Naive B cell (primary cell): ENCODE measurements at regions not wholly inside any gene's neighbourhood (a gene's known extent, or its start where the extent isn't known, plus 50 kb on each side); places are given as distances from the start of the nearest gene placed in this dataset.

ENCODE experiments used
- ATAC-seq, 2 donors: fragments of 150-1000 bp; cut with Tn5 transposase; 2 replicates each; pipeline ENCODE4 v1.10.0; 2021; ENCODE audit warnings: low read depth in 2 of 2, mild to moderate bottlenecking in 2 of 2, moderate library complexity in 2 of 2
- DNase-seq: peaks from one replicate; pipeline ENCODE4 v3.0.0; 2022
- H3K27ac Mint-ChIP-seq, 6 donors: one replicate each; pipeline ENCODE4 v1.8.0; 2020 to 2022; ENCODE audit warnings: mild to moderate bottlenecking in 6 of 6, mixed read lengths in 6 of 6, moderate library complexity in 5 of 6, inconsistent platforms in 2 of 6
- H3K27me3 Mint-ChIP-seq, 3 donors: one replicate each; pipeline ENCODE4 v1.8.0; 2021 to 2022; ENCODE audit warnings: mixed read lengths in 3 of 3, mild to moderate bottlenecking in 1 of 3
- H3K36me3 Mint-ChIP-seq, 2 donors: one replicate each; pipeline ENCODE4 v1.8.0; 2020 to 2022; ENCODE audit warnings: mixed read lengths in 2 of 2, inconsistent platforms in 1 of 2, mild to moderate bottlenecking in 1 of 2
- H3K4me1 Mint-ChIP-seq, 3 donors: one replicate each; pipeline ENCODE4 v1.8.0; 2020 to 2022; ENCODE audit warnings: mixed read lengths in 3 of 3, inconsistent platforms in 1 of 3, mild to moderate bottlenecking in 1 of 3, moderate library complexity in 1 of 3
- H3K4me3 Mint-ChIP-seq, 8 donors: one replicate each; pipeline ENCODE4 v1.8.0; 2020 to 2022; ENCODE audit warnings: mild to moderate bottlenecking in 8 of 8, mixed read lengths in 8 of 8, moderate library complexity in 8 of 8, inconsistent platforms in 2 of 8
- H3K9me3 Mint-ChIP-seq, 7 donors: one replicate each; pipeline ENCODE4 v1.8.0; 2020 to 2022; ENCODE audit warnings: mixed read lengths in 7 of 7, mild to moderate bottlenecking in 5 of 7, inconsistent platforms in 2 of 7, moderate library complexity in 1 of 7

DNA sequence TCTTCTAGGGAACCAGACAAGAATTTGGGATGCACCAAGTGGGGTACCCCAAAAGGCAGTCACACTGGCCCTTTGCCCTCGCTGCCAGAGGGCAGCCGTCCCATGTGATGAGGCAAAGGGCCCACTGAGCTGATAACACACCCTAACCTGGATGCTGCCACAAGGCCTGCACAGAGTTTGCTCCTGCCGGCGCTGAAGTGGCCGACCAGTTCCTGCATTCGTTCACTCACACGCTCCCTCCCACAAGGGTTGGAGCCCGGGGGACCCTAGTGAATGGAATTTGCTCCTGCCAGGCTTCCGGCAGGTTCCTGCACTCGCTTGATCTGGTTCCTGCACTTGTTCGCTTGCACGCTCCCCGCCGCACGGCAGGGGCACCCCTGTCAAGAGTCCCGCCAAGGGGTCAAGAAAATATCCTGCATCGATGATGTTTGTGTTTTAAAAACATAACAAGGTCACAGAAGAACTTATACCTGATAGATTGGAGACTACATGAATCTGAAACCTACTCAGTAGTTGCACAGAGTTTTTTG, 296.4 kb upstream of the VCX start:
- Mint-ChIP-seq H3K27me3 (no peaks in the 10 kb centered on the region), H3K9me3 (peaks cover 0 to 17% (median 3%) of the 10 kb centered on the region in 7 donors), H3K4me3 (no peak overlapping the region), H3K36me3 (no peaks in the 10 kb centered on the region), H3K4me1 (no peaks in the 10 kb centered on the region), H3K27ac (no peak overlapping the region)
- ATAC-seq, result no peak
- DNase-seq, result no peak

DNA sequence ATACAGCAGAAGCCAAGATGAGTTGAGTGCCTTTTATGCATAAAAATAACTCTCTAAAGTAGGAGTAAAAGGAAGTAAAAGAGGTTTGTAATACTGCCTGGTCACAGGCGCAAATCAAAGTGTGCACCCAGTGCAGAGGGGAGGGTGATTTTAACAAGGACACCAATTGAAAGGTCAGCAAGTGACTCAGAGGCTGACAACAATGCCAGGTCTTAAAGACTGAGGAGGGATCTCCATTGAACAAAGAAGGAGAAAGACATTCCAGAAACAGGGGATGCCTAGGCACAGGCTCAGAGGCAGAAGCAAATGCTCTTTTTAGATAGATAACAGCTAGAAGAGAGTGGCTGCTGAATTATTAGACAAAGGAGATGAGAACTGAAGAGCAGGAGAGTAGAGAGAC, 297.4 kb upstream of the VCX start:
- peak overlapping the region in 1 of 8 donors; percentile 4 for H3K4me3 Mint-ChIP-seq
- no peak for DNase-seq
- no peaks in the 10 kb centered on the region for H3K27me3 Mint-ChIP-seq
- H3K36me3 Mint-ChIP-seq, result no peaks in the 10 kb centered on the region
- H3K27ac Mint-ChIP-seq, result peak overlapping the region in 1 of 6 donors; percentile 9
- H3K4me1 Mint-ChIP-seq, result no peaks in the 10 kb centered on the region
- H3K9me3 Mint-ChIP-seq, result peaks cover 4 to 25% (median 6%) of the 10 kb centered on the region in 7 donors
- ATAC-seq, result no peak

DNA sequence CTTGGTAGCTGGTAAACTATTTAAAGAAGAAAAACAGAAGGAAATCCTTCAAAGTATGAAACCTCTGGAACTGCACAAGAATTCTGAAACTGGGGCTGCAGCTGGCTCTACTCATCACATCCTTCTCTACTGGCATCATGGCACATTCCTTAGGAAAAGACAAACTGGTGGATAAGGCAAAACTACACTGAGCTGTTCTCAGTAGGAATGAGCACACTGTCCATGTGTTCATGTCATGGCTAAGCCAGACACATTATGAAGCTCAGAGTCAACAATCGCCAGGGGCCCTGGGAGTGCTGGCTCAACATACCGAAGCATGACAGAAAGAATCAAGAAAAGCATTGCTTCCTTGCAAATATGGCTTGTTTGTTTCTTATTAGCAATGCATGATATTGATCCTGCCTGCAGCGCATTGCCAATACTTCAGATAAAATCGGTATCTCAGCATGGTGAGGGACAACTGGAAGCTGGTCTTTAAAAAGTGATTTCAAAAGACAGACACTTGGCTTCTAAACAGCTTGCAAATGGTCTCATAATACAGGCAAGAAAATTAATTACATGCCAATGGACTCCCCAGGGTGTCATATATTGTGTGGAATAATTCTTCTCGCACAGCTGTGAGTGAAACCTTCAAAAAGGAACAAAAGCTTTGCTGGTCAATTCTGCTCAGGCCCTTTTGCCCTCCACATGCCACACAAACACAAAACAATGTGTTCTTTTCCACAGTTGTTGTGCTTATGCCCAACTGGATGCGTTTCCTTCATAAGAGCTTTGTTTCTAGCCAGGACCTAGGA, 300.2 kb upstream of the VCX start:
- no peaks in the 10 kb centered on the region for H3K36me3 Mint-ChIP-seq
- no peak overlapping the region for H3K4me3 Mint-ChIP-seq
- DNase-seq, result no peak
- H3K9me3 Mint-ChIP-seq, result peaks cover 6 to 37% (median 7%) of the 10 kb centered on the region in 7 donors
- peak overlapping the region in 1 of 6 donors; percentile 33 for H3K27ac Mint-ChIP-seq
- no peaks in the 10 kb centered on the region for H3K27me3 Mint-ChIP-seq
- no peak for ATAC-seq
- no peaks in the 10 kb centered on the region for H3K4me1 Mint-ChIP-seq

- no peaks in the 10 kb centered on the region for H3K4me1 Mint-ChIP-seq
- peaks cover 7 to 23% (median 14%) of the 10 kb centered on the region in 7 donors for H3K9me3 Mint-ChIP-seq
- H3K36me3 Mint-ChIP-seq, result no peaks in the 10 kb centered on the region
- DNase-seq (no peak), ATAC-seq (no peak)
- no peak overlapping the region for H3K4me3 Mint-ChIP-seq
- no peak overlapping the region for H3K27ac Mint-ChIP-seq
- no peaks in the 10 kb centered on the region for H3K27me3 Mint-ChIP-seq
These were observed 320.1 kb upstream of the VCX start for GRCh38 chrX:7522860-7523259.

DNA sequence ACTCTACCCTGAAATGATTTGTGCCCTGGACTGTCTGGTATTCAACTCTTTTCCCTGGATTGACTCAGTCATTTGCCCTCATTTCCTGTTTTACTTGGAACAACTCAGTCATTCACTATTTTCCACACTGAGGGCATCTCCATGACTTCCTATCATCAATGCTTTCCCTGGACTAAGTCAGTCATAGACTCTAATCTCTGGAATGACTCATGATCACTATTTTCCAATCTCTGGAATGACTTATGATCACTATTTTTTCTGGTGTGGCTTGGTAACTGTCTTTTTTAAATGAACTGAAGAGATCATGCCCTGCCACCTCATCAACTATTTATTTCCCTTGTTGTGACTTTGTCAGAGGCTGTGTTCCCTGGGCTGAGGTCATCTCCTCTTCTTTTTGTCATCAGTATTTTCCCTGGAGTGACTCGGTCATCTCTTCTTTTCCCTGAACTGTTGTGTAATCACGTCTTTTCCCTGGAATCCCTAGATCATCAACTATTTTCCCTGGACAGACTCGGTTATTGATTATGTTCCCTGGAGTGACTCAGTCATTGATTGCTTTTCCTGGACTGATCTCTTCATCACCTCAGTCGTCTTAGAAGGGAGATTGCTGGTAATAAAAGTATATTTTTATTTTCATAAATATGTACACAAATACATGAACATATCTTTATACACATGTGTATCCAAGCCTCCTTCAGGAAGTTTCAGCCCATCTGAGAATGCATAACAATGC, 327.1 kb upstream of the VCX start:
- H3K4me1 Mint-ChIP-seq, result no peaks in the 10 kb centered on the region
- DNase-seq (no peak), ATAC-seq (no peak)
- H3K9me3 Mint-ChIP-seq, result peaks cover 0 to 12% (median 2%) of the 10 kb centered on the region in 7 donors
- H3K27me3 Mint-ChIP-seq, result peaks cover 0 to 4% (median 0%) of the 10 kb centered on the region in 3 donors
- H3K27ac Mint-ChIP-seq, result no peak overlapping the region
- peaks cover 0 to 9% of the 10 kb centered on the region in 2 donors for H3K36me3 Mint-ChIP-seq
- H3K4me3 Mint-ChIP-seq, result no peak overlapping the region

GRCh38 chrX:7514871-7515599, 327.9 kb upstream of the VCX start:
- Mint-ChIP-seq H3K4me1 (no peaks in the 10 kb centered on the region), H3K4me3 (no peak overlapping the region), H3K36me3 (peaks cover 0 to 9% of the 10 kb centered on the region in 2 donors), H3K27ac (no peak overlapping the region), H3K9me3 (peaks cover 0 to 12% (median 2%) of the 10 kb centered on the region in 7 donors), H3K27me3 (peaks cover 0 to 4% (median 0%) of the 10 kb centered on the region in 3 donors)
- ATAC-seq (no peak), DNase-seq (no peak)

- no peak overlapping the region for H3K27ac Mint-ChIP-seq
- peaks cover 0 to 4% (median 0%) of the 10 kb centered on the region in 3 donors for H3K27me3 Mint-ChIP-seq
- H3K4me3 Mint-ChIP-seq, result no peak overlapping the region
- peaks cover 0 to 12% (median 5%) of the 10 kb centered on the region in 7 donors for H3K9me3 Mint-ChIP-seq
- ATAC-seq (no peak), DNase-seq (no peak)
- H3K4me1 Mint-ChIP-seq, result no peaks in the 10 kb centered on the region
- peaks cover 0 to 9% of the 10 kb centered on the region in 2 donors for H3K36me3 Mint-ChIP-seq
These were observed 330.1 kb upstream of the VCX start for GRCh38 chrX:7512845-7513244.

- no peaks in the 10 kb centered on the region for H3K4me1 Mint-ChIP-seq
These were observed 339.7 kb upstream of the VCX start for GRCh38 chrX:7503251-7503650.

DNA sequence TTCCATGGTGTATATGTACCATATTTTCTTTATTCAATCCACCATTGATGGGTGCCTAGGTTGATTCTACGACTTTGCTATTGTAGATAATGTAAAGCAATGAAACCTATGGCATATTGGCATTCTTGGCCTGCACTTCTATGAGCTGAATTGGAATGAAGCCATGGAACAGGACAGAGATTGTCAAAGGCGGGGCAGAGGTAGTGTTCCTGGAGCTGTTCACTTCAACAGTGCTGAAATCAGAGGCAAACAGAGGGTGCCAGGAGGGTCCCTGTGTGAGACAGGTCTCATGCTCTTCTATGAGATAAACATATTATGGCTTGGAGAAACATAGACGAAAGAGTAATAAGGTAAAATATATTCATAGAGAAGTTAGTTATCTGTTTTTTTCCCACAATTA, 342.6 kb upstream of the VCX start:
- ATAC-seq, result no peak
- no peaks in the 10 kb centered on the region for H3K4me1 Mint-ChIP-seq

More at GRCh38 chrX:7503251-7503650, 339.7 kb upstream of the VCX start:
- H3K36me3 Mint-ChIP-seq, result no peaks in the 10 kb centered on the region
- ATAC-seq, result no peak
- no peak for DNase-seq
- H3K27me3 Mint-ChIP-seq, result no peaks in the 10 kb centered on the region
- H3K27ac Mint-ChIP-seq, result no peak overlapping the region
- H3K9me3 Mint-ChIP-seq, result peaks cover 0 to 8% (median 5%) of the 10 kb centered on the region in 7 donors
- no peak overlapping the region for H3K4me3 Mint-ChIP-seq

GRCh38 chrX:7486505-7486904, 338.6 kb upstream of the PUDP start:
- Mint-ChIP-seq H3K9me3 (peaks cover 0 to 6% (median 2%) of the 10 kb centered on the region in 7 donors), H3K36me3 (no peaks in the 10 kb centered on the region), H3K27ac (no peak overlapping the region), H3K27me3 (no peaks in the 10 kb centered on the region), H3K4me3 (no peak overlapping the region), H3K4me1 (no peaks in the 10 kb centered on the region)
- DNase-seq, result no peak
- no peak for ATAC-seq

More for the DNA sequence above, 342.6 kb upstream of the VCX start:
- DNase-seq, result no peak
- no peaks in the 10 kb centered on the region for H3K36me3 Mint-ChIP-seq
- no peak overlapping the region for H3K4me3 Mint-ChIP-seq
- no peaks in the 10 kb centered on the region for H3K27me3 Mint-ChIP-seq
- H3K27ac Mint-ChIP-seq, result no peak overlapping the region
- peaks cover 0 to 8% (median 5%) of the 10 kb centered on the region in 7 donors for H3K9me3 Mint-ChIP-seq

DNA sequence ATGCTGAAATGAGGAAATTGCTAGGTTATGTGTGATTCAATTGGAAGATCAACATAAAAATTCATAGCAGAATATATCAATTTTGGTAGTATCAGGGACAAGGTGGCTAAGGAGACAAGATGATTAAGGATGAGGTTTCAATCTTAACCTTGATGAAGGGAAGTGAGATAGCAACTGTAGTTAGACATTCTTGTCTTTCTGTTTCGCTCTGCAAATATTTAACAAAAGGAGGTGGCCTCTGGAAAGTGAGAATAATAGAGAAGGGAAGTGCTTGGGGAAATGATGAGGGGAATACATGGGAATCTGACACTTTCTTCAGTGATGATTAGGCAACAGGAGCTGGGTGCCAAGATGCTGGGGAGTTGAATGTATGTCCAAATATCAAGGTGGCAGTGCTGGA, 337.1 kb upstream of the PUDP start:
- no peaks in the 10 kb centered on the region for H3K36me3 Mint-ChIP-seq

DNA sequence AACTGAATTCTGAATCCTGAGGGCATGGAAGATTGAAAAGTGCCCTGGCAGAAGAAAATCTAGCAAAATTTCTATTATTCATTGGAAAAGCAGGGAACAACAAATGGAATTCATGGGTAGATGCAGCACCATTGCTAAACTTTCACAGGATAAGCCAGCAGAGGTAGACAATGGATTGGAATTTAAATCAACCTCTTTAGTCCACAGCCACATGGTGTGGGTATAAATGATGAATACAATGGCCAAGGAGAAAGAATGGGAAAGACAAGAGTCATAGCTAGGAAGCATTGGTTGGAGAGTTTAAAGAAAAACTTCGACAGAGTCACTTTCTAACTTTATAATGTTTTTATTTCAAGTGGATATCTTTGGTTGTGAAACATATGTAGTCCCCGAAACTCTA, 332.8 kb upstream of the PUDP start:
- H3K27ac Mint-ChIP-seq, result no peak overlapping the region
- ATAC-seq, result no peak
- no peak overlapping the region for H3K4me3 Mint-ChIP-seq
- no peaks in the 10 kb centered on the region for H3K27me3 Mint-ChIP-seq
- H3K36me3 Mint-ChIP-seq, result no peaks in the 10 kb centered on the region
- no peak for DNase-seq
- H3K9me3 Mint-ChIP-seq, result peaks cover 0 to 6% (median 3%) of the 10 kb centered on the region in 7 donors
- no peaks in the 10 kb centered on the region for H3K4me1 Mint-ChIP-seq

More for the DNA sequence above, 337.1 kb upstream of the PUDP start:
- H3K4me1 Mint-ChIP-seq, result no peaks in the 10 kb centered on the region
- H3K27ac Mint-ChIP-seq, result no peak overlapping the region
- DNase-seq, result no peak
- H3K4me3 Mint-ChIP-seq, result no peak overlapping the region
- no peak for ATAC-seq
- H3K9me3 Mint-ChIP-seq, result peaks cover 0 to 6% (median 2%) of the 10 kb centered on the region in 7 donors
- no peaks in the 10 kb centered on the region for H3K27me3 Mint-ChIP-seq

GRCh38 chrX:7462110-7462509, 314.2 kb upstream of the PUDP start:
- H3K9me3 Mint-ChIP-seq, result peaks cover 0 to 16% (median 5%) of the 10 kb centered on the region in 7 donors

More at GRCh38 chrX:7462110-7462509, 314.2 kb upstream of the PUDP start:
- no peaks in the 10 kb centered on the region for H3K27me3 Mint-ChIP-seq
- ATAC-seq (no peak), DNase-seq (no peak)
- no peaks in the 10 kb centered on the region for H3K4me1 Mint-ChIP-seq
- H3K27ac Mint-ChIP-seq, result no peak overlapping the region
- H3K36me3 Mint-ChIP-seq, result peaks cover 0 to 8% of the 10 kb centered on the region in 2 donors
- no peak overlapping the region for H3K4me3 Mint-ChIP-seq
